ENCODE measurements at regions not wholly inside any gene's neighbourhood (a gene's known extent, or its start where the extent isn't known, plus 50 kb on each side); places are given as distances from the start of the nearest gene placed in this dataset.

DNA sequence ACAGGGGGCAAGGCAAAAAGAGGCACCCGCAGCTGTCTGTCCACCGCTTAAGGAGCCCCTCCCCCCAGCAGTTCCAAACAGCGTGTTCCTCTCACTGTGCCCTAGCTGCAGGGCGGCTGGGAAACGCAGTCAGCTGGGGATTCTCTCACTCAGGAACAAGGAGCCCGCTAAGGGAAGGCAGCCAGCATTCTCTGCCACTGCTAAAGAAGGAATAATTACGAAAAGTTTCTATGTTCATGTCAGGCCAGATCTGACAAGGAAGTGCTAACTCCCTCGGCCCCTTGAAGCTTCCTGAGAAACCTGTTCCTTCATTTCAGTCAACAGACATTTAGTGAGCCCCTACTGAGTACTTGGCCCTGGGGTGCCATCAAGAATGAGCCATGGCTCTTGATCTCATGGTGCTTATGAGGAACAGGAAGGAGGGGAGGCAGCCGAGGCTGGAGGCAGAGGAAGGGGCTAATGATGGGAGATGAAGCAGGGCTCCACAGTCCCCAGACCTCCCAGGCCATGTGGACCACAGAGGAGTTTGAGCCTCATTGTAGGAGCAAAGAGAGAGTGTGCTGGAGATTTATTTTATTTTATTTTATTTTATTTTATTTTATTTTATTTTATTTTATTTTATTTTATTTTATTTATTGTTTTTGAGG is 101.7 kb upstream of the PMEPA1 start:
- intact Hi-C loops (cut with DNase I; ENCODE audit: low total_unique reads), result no loop called here
- no peak overlapping the region for H3K4me3 ChIP-seq
- no peaks in the 10 kb centered on the region for H3K27me3 ChIP-seq
- no peaks in the 10 kb centered on the region for H3K36me3 ChIP-seq
- no peaks in the 10 kb centered on the region for H3K4me1 ChIP-seq
- TF ChIP-seq POLR2A (IDR thresholded peaks at IDR 0.05), result no peak
- peak overlapping the region in 1 of 2 donors; percentile 20 for H3K27ac ChIP-seq
- peak; percentile 33 to 51 for DNase-seq
- no peaks in the 10 kb centered on the region for H3K9me3 ChIP-seq

DNA sequence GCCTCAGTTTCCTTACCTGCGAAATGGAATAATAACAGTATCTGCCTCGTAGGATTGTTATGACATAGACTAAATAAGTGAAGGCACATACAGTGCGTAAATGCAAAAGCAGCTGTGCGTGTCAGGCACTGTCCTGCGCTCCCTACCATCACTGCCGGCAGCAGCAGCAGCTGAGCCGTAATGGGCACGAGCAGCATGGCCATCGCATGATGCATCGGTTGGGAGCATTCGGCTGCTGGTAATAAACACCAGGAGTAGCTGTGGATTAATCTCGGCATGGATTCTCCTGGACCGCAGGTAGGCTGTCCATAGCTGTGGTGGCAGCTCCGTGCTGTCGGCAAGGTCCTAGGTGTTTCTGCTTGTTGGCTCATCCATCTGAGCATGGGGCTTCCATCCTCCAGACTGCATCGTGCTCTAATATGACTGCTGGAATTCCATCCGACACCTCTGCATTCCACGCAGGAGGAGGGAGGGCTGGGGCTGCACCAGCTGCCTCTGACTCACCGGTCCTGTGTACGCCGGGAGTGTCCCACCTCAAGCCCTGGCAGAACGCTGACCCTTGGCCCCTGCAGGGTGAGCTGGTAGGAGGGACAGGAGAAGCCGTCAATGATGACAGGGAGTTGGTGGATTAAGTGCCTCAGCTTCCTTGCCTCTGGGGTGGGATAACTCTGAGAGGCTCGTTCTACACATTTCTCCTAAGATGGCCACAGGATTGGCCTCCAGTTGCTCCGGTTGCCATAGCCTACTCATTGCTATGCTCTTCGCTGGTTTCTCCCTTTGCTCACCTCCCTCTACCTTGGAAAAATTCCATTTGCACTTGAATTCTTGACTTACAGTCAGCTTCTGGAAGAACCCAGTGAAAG is 100.9 kb upstream of the PMEPA1 start:
- Histone ChIP-seq H3K4me1 (no peaks in the 10 kb centered on the region), H3K27me3 (no peaks in the 10 kb centered on the region), H3K36me3 (no peaks in the 10 kb centered on the region), H3K27ac (peak overlapping the region in 1 of 2 donors; percentile 20), H3K4me3 (no peak overlapping the region), H3K9me3 (no peaks in the 10 kb centered on the region)
- no peak for DNase-seq
- intact Hi-C loops (cut with DNase I; ENCODE audit: low total_unique reads), result no loop called here
- TF ChIP-seq, protein P1, sequence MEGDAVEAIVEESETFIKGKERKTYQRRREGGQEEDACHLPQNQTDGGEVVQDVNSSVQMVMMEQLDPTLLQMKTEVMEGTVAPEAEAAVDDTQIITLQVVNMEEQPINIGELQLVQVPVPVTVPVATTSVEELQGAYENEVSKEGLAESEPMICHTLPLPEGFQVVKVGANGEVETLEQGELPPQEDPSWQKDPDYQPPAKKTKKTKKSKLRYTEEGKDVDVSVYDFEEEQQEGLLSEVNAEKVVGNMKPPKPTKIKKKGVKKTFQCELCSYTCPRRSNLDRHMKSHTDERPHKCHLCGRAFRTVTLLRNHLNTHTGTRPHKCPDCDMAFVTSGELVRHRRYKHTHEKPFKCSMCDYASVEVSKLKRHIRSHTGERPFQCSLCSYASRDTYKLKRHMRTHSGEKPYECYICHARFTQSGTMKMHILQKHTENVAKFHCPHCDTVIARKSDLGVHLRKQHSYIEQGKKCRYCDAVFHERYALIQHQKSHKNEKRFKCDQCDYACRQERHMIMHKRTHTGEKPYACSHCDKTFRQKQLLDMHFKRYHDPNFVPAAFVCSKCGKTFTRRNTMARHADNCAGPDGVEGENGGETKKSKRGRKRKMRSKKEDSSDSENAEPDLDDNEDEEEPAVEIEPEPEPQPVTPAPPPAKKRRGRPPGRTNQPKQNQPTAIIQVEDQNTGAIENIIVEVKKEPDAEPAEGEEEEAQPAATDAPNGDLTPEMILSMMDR (IDR thresholded peaks at IDR 0.05), result no peak
- no peak for TF ChIP-seq POLR2A (IDR thresholded peaks at IDR 0.05)

DNA sequence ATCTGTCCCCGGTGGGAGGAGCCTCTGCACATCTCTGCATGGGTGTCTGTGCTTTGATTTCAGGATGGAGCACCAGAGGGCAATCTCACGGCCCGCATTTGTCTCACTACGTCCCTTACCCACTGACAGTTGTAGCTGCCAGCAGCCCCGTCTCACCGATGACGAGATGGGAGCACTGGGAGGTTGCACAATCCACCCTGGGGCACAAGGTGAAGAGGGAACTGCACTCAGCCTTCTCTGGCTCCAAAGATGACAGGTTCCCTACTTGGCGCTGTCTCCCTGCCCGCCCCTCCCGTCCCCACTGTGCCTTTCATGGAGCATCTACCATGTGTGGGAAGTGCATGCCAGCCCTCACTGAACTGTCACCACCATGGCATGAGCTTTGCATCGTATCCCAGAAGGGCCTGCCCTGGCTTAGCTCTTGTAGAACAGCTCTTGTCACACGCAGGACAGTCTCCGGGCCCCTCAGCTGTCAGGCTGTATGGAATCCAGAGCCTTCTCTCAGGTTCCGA is 99.9 kb upstream of the PMEPA1 start:
- Histone ChIP-seq H3K9me3 (no peaks in the 10 kb centered on the region), H3K4me3 (no peak overlapping the region), H3K27ac (no peak overlapping the region), H3K27me3 (no peaks in the 10 kb centered on the region), H3K4me1 (no peaks in the 10 kb centered on the region), H3K36me3 (no peaks in the 10 kb centered on the region)
- intact Hi-C loops (cut with DNase I; ENCODE audit: low total_unique reads), result no loop called here
- DNase-seq, result no peak
- TF ChIP-seq, protein P1 (IDR thresholded peaks at IDR 0.05), result no peak
- no peak for TF ChIP-seq POLR2A (IDR thresholded peaks at IDR 0.05)

DNA sequence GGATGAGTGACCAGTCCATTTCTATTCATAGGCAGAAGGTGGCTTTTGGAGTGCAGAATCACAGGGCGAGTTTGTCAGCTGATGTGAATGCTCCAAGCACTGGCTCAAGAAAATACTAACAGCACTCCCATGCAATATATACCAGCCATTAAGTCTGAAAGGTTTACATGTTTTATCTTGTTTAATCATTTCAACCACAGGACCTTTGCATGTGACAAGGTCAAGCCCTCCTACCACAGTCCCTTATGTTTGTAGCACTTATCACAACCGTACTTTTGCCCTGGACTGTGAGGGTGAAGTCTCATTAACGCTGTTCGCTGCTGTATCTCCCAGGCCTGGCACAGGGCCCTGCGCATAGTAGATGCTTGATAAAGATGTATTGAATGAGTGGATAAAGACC is 99.3 kb upstream of the PMEPA1 start:
- Histone ChIP-seq H3K9me3 (no peaks in the 10 kb centered on the region), H3K4me3 (no peak overlapping the region), H3K27ac (no peak overlapping the region), H3K27me3 (no peaks in the 10 kb centered on the region), H3K36me3 (no peaks in the 10 kb centered on the region), H3K4me1 (no peaks in the 10 kb centered on the region)
- TF ChIP-seq POLR2A (IDR thresholded peaks at IDR 0.05), result no peak
- TF ChIP-seq, protein P1 (IDR thresholded peaks at IDR 0.05), result no peak
- intact Hi-C loops (cut with DNase I; ENCODE audit: low total_unique reads), result no loop called here
- no peak for DNase-seq

DNA sequence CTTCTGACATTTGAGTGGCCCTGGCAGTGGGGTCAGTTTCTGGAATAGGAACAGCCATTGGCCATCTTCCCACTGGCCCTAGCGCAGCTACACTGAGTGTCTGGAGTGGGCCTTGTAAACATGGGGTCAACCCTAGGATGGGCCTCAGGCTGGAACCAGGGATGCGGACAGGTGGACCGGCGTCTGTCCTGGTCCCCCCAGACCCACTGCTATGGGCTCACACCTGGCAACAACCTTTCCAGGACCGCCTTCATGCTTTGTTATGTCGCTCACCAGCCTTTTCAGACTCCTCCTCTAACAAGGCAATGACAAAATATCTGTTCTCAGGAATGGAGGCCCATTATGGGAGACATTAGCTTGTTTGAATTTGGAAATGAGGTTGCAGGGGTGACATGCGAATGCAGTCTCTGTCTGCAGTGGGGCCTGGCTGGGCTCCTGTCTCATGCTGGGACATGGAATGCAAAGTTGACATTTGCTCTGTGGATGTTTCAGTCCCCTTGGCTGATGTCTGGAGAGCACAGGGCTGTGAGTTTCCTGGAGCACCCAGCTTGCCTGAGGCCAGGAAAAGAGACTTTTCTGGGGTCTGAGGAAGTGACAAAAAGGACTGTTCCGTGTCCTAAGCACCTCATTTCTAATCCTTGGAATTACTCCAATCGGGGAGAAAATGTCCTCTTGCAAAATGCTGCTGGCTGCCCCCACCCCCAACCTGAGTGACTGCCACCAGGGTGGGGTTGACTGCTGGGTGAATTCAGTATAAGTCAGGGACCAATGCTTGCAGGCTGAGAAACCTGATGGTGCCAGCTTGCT is 98.7 kb upstream of the PMEPA1 start:
- intact Hi-C loops (cut with DNase I; ENCODE audit: low total_unique reads), result no loop called here
- H3K36me3 ChIP-seq, result no peaks in the 10 kb centered on the region
- H3K27ac ChIP-seq, result peak overlapping the region in 1 of 2 donors; percentile 14
- TF ChIP-seq, protein P1 (IDR thresholded peaks at IDR 0.05), result no peak
- no peak for TF ChIP-seq POLR2A (IDR thresholded peaks at IDR 0.05)
- no peaks in the 10 kb centered on the region for H3K27me3 ChIP-seq
- no peaks in the 10 kb centered on the region for H3K4me1 ChIP-seq
- H3K9me3 ChIP-seq, result no peaks in the 10 kb centered on the region
- DNase-seq, result no peak
- H3K4me3 ChIP-seq, result no peak overlapping the region

Data from uterus (tissue), 3 donors.